HCT116 (cell line): ENCODE measurements at regions not wholly inside any gene's neighbourhood (a gene's known extent, or its start where the extent isn't known, plus 50 kb on each side); places are given as distances from the start of the nearest gene placed in this dataset.

Experiments
- ATAC-seq: fragments of 200-7000 bp; cut with Tn5 transposase; 2 replicates; pipeline ENCODE4 v1.9.1; 2020; ENCODE audit warnings: mild to moderate bottlenecking, moderate library complexity
- BruUV-seq: library from RNA; stranded (reverse); fragments of 400-500 nt; replicated peaks from 2 replicates; lab custom pipeline; 2021; lab: Mats Ljungman, UMichigan
- CTCF ChIA-PET: fragments of 300-600 bp; sonication (Branson Sonifier 250); formaldehyde crosslinking; loops from one replicate; lab custom pipeline; 2021; ENCODE audit warnings: antibody characterized with exemption; lab: Charles Lee
- POLR2A ChIA-PET: fragments of 300-600, 350-600 bp; sonication (Branson Sonifier 250); formaldehyde crosslinking; loops from one replicate; lab custom pipeline; 2021; ENCODE audit warnings: antibody characterized with exemption; lab: Charles Lee
- RAD21 ChIA-PET, 2 experiments: fragments of 300-600 bp; sonication (Branson Sonifier 250); formaldehyde crosslinking; loops; one replicate each; lab custom pipeline; 2023; ENCODE audit warnings: low total read pairs in 2 of 2; ENCODE audit not compliant: uncharacterized antibody in 2 of 2, unreplicated experiment in 2 of 2, low non-redundant PET in 1 of 2; lab: Charles Lee
- DNase-seq: peaks from one replicate; pipeline ENCODE4 v3.0.0-alpha.2; 2010; ENCODE audit warnings: low read depth, low spot score
- H2AFZ ChIP-seq: fragments of 200-600 bp; shearing (Covaris generic), sonication (generic); 2 replicates; pipeline ENCODE4 v1.6.1; 2017; ENCODE audit warnings: low read depth, mixed run types, mixed read lengths, antibody characterized with exemption, low read length; ENCODE audit not compliant: poor library complexity, severe bottlenecking
- H3K27ac ChIP-seq: 2 replicates; pipeline ENCODE4 v1.5.1; 2012; ENCODE audit warnings: low read depth, low read length
- H3K27me3 ChIP-seq: fragments of 200-600 bp; sonication (generic); 2 replicates; pipeline ENCODE4 v1.6.1; 2016; ENCODE audit warnings: mixed run types, low read length, mixed read lengths; ENCODE audit not compliant: insufficient read depth
- H3K36me3 ChIP-seq, 2 experiments: fragments of 200-500 bp in 1 of 2; fragments of 200-600 bp in 1 of 2; sonication (Bioruptor generic) in 1 of 2; sonication (generic) in 1 of 2; 2 replicates each; pipeline versions ENCODE4 v1.5.1 to v1.6.1; 2014 to 2016; ENCODE audit warnings: low read length in 2 of 2, inconsistent platforms in 1 of 2, mixed read lengths in 1 of 2, mixed run types in 1 of 2; ENCODE audit not compliant: insufficient read depth in 2 of 2, control insufficient read depth in 1 of 2
- H3K4me1 ChIP-seq, 2 experiments: fragments of 200-600 bp in 1 of 2; sonication (generic) in 1 of 2; 2 replicates each; pipeline versions ENCODE4 v1.5.1 to v1.6.1; 2012 to 2017; ENCODE audit warnings: low read length in 2 of 2, inconsistent platforms in 1 of 2, mild to moderate bottlenecking in 1 of 2, mixed read lengths in 1 of 2, mixed run types in 1 of 2, moderate library complexity in 1 of 2; ENCODE audit not compliant: insufficient read depth in 2 of 2, control insufficient read depth in 1 of 2
- H3K4me2 ChIP-seq: fragments of 200-600 bp; sonication (generic); 2 replicates; pipeline ENCODE4 v1.6.1; 2017; ENCODE audit warnings: mixed run types, low read length, mixed read lengths
- H3K4me3 ChIP-seq, 2 experiments: fragments of 200-600 bp in 1 of 2; sonication (generic) in 1 of 2; replicated peaks in 1 of 2; 2 replicates each; pipeline ENCODE4 v1.5.1; 2011 to 2016; ENCODE audit warnings: low read length in 2 of 2, control low read depth in 1 of 2, low read depth in 1 of 2, mild to moderate bottlenecking in 1 of 2, mixed read lengths in 1 of 2, mixed run types in 1 of 2
- H3K79me2 ChIP-seq: fragments of 200-600 bp; sonication (generic); 2 replicates; pipeline ENCODE4 v1.6.1; 2017; ENCODE audit warnings: mild to moderate bottlenecking, mixed run types, low read length, moderate library complexity, mixed read lengths; ENCODE audit not compliant: insufficient read depth
- H3K9ac ChIP-seq: fragments of 200-600 bp; sonication (generic); 2 replicates; pipeline ENCODE4 v1.6.1; 2016; ENCODE audit warnings: low read length, mixed read lengths
- H3K9me2 ChIP-seq: fragments of 200-600 bp; sonication (generic), shearing (Covaris generic); 2 replicates; pipeline ENCODE4 v1.6.1; 2017; ENCODE audit warnings: mixed run types, mild to moderate bottlenecking, moderate library complexity; ENCODE audit not compliant: insufficient read depth
- H3K9me3 ChIP-seq, 2 experiments: fragments of 200-500 bp in 1 of 2; fragments of 200-600 bp in 1 of 2; sonication (Bioruptor generic) in 1 of 2; sonication (generic) in 1 of 2; 2 replicates each; pipeline ENCODE4 v1.6.1; 2014 to 2017; ENCODE audit warnings: low read length in 2 of 2, mixed read lengths in 2 of 2, inconsistent platforms in 1 of 2, low read depth in 1 of 2, mild to moderate bottlenecking in 1 of 2, mixed run types in 1 of 2, moderate library complexity in 1 of 2; ENCODE audit not compliant: control insufficient read depth in 1 of 2, insufficient read depth in 1 of 2
- H4K20me1 ChIP-seq: fragments of 200-600 bp; sonication (generic), shearing (Covaris generic); 2 replicates; pipeline ENCODE4 v1.6.1; 2017; ENCODE audit warnings: mixed run types, mild to moderate bottlenecking, moderate library complexity; ENCODE audit not compliant: insufficient read depth
- ATF3 ChIP-seq: IDR thresholded peaks from 2 replicates; pipeline ENCODE4 v1.6.1; 2012
- CBX3 ChIP-seq: IDR thresholded peaks from 2 replicates; pipeline ENCODE4 v1.6.1; 2012; ENCODE audit warnings: low read depth
- CTCF ChIP-seq, 3 experiments: fragments of 200-600 bp in 1 of 3; sonication (generic) in 1 of 3; IDR thresholded peaks in 2 of 3; conservative IDR thresholded peaks in 1 of 3; 2 replicates each; pipeline ENCODE4 v1.5.1; 2012 to 2017; ENCODE audit warnings: low read depth in 2 of 3, low read length in 2 of 3, antibody characterized with exemption in 1 of 3, borderline replicate concordance in 1 of 3, control low read depth in 1 of 3, mild to moderate bottlenecking in 1 of 3, mixed read lengths in 1 of 3, mixed run types in 1 of 3, moderate library complexity in 1 of 3; ENCODE audit not compliant: insufficient read depth in 1 of 3
- EGR1 ChIP-seq: IDR thresholded peaks from 2 replicates; pipeline ENCODE4 v1.6.1; 2012; ENCODE audit warnings: low read depth
- EZH2 ChIP-seq: fragments of 200-600 bp; sonication (generic); IDR thresholded peaks from 2 replicates; pipeline ENCODE4 v1.6.1; 2017; ENCODE audit warnings: antibody characterized with exemption, mixed run types
- JUND ChIP-seq: IDR thresholded peaks from 2 replicates; pipeline ENCODE4 v1.6.1; 2012
- MAX ChIP-seq: IDR thresholded peaks from 2 replicates; pipeline ENCODE4 v1.6.1; 2012
- POLR2A ChIP-seq: IDR thresholded peaks from 2 replicates; pipeline ENCODE4 v1.7.0; 2011; ENCODE audit warnings: borderline replicate concordance; ENCODE audit not compliant: insufficient read depth, insufficient read length; ENCODE audit errors: extremely low read depth
- POLR2AphosphoS5 ChIP-seq: IDR thresholded peaks from 2 replicates; pipeline ENCODE4 v1.6.1; 2011; ENCODE audit warnings: mild to moderate bottlenecking, low read depth, low read length, moderate library complexity
- SP1 ChIP-seq: IDR thresholded peaks from 2 replicates; pipeline ENCODE4 v1.6.1; 2012; ENCODE audit warnings: low read depth
- TCF7L2 ChIP-seq: IDR thresholded peaks from 2 replicates; pipeline ENCODE4 v1.7.0; 2011; ENCODE audit warnings: borderline replicate concordance, inconsistent platforms; ENCODE audit not compliant: insufficient read depth, insufficient read length; ENCODE audit errors: extremely low read depth
- YY1 ChIP-seq: IDR thresholded peaks from 2 replicates; pipeline ENCODE4 v1.6.1; 2011; ENCODE audit warnings: low read length, low read depth, moderate library complexity, mild to moderate bottlenecking; ENCODE audit not compliant: insufficient replicate concordance; ENCODE audit errors: extremely low read depth
- ZNF274 ChIP-seq: fragments of 200-500 bp; sonication (Bioruptor generic); IDR thresholded peaks from 2 replicates; pipeline ENCODE4 v1.6.1; 2014; ENCODE audit warnings: mild to moderate bottlenecking, low read depth, low read length, inconsistent platforms
- intact Hi-C: fragments of 100-400 bp; cut with micrococcal nuclease; formaldehyde crosslinking; loops from 2 replicates; pipeline ENCODE4 v1.10.0; 2022

GRCh38 chr21:25171438-25171837 is 435.8 kb downstream of the MRPL39 start:
- intact Hi-C loops = no loop called here
- ATAC-seq = no peak

DNA sequence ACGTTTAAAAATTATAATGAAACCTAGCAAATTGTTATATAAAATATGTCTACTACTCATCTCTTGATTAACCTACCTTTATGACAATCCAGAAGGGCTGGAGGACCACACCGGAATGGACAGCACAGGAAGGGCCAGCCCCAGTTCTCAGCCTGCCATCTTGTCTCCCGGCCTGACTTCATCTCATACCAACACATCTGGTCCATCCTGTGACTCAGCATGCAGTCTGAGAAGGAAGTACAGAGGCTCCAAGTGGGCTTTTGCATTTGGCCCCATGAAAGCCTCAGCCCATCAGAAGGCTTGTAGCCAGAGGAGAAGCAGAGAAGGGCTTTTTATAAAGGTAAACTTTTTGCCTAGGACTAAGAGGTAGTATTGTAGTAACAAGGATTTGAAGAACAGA is 436.6 kb downstream of the MRPL39 start:
- intact Hi-C loops = no loop called here
- ChIA-PET POLR2A (no interaction called here), CTCF (no interaction called here), RAD21 (no interaction called here)
- Histone ChIP-seq H3K36me3 (no peaks in the 10 kb centered on the region), H3K4me2 (no peak overlapping the region), H3K9me3 (peaks cover 6 to 17% of the 10 kb centered on the region in 2 experiments; a peak in 2 of 4 replicates), H3K27ac (no peak overlapping the region), H2AFZ (no peak overlapping the region), H3K9ac (no peak overlapping the region), H3K4me1 (no peaks in the 10 kb centered on the region), H4K20me1 (no peaks in the 10 kb centered on the region), H3K4me3 (no peak overlapping the region), H3K9me2 (no peaks in the 10 kb centered on the region), H3K79me2 (no peaks in the 10 kb centered on the region), H3K27me3 (no peaks in the 10 kb centered on the region)
- no TSS peak for BruUV-seq
- no peak for TF ChIP-seq ATF3
- TF ChIP-seq CTCF (IDR thresholded peaks at IDR 0.05 in 2 of 3, conservative IDR thresholded peaks at IDR 0.05 in 1 of 3; ENCODE audit: borderline replicate concordance in 1 of 3, insufficient read depth in 1 of 3, low read depth in 2 of 3, low read length in 2 of 3) = no peak
- no peak for TF ChIP-seq POLR2A
- TF ChIP-seq EGR1 = no peak
- no peak for TF ChIP-seq YY1
- no peak for TF ChIP-seq TCF7L2
- TF ChIP-seq MAX = no peak
- TF ChIP-seq SP1 = no peak
- TF ChIP-seq ZNF274 = no peak
- TF ChIP-seq JUND = no peak
- TF ChIP-seq CBX3 = no peak
- no peak for ATAC-seq
- no peak for DNase-seq

More at GRCh38 chr21:25171438-25171837, 435.8 kb downstream of the MRPL39 start:
- Histone ChIP-seq H3K9ac (no peak overlapping the region), H3K4me2 (no peak overlapping the region), H3K79me2 (no peaks in the 10 kb centered on the region), H3K27me3 (no peaks in the 10 kb centered on the region), H3K4me3 (no peak overlapping the region), H3K27ac (no peak overlapping the region), H2AFZ (no peak overlapping the region), H3K4me1 (no peaks in the 10 kb centered on the region), H3K36me3 (no peaks in the 10 kb centered on the region), H3K9me2 (no peaks in the 10 kb centered on the region), H4K20me1 (no peaks in the 10 kb centered on the region), H3K9me3 (peaks cover 7 to 14% of the 10 kb centered on the region in 2 experiments; a peak in 2 of 4 replicates)
- ChIA-PET POLR2A (no interaction called here), CTCF (no interaction called here), RAD21 (no interaction called here)
- TF ChIP-seq TCF7L2 = no peak
- TF ChIP-seq ATF3 = no peak
- TF ChIP-seq CBX3 = no peak
- TF ChIP-seq EZH2 = no peak
- TF ChIP-seq YY1 = no peak
- TF ChIP-seq POLR2AphosphoS5 = no peak
- no TSS peak for BruUV-seq
- no peak for DNase-seq
